GM21390 (cell line): ENCODE measurements at regions not wholly inside any gene's neighbourhood (a gene's known extent, or its start where the extent isn't known, plus 50 kb on each side); places are given as distances from the start of the nearest gene placed in this dataset.
"Not testable (repeated sequence)": the region's sequence is repeated elsewhere in the genome, so short reads cannot be mapped to it uniquely, and the experiment has no call there.

Experiments used
- ATAC-seq: cut with Tn5 transposase; IDR thresholded peaks from one replicate; pipeline ENCODE4 v1.9.1; 2021; ENCODE audit not compliant: unreplicated experiment

DNA sequence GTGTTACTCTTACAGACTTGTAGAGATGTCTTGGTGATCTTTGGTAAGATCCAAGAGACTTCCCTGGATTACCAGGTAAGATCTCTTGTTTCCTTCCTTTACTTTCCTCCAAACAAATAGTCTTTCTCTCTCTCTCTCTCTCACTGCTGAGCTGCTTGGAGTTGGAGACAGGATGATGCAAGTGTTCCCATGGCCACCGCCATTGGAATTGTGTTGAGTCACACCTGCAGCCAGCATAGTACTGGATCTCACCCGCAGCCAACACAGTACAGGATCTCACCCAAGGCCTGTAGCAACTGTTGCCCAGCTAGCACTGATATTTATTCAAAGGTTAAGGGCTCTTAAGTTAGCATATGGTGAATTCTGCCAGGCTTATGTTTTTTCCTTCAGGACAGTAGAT, 1080.9 kb downstream of the FAT4 start:
- ATAC-seq: no peak

DNA sequence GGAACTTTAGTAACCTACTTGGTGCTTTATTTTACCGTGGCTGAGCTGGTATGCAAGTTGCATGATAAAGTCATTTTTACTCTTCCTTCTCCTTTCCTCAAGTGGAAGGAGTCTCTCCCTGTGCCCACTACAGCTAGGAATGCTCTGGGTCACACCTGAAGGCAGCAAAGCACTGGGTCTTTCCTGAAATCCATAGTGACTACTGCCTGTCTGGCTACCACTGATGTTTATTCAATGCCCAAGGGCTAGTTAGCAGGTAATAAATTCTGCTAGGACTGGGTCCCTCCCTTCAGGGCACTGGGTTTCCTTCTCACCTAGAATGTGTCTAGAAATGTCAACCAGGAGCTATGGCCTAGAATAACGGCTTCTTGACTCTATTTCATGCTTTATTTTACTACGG, 1081.4 kb downstream of the FAT4 start:
- ATAC-seq: no peak

DNA sequence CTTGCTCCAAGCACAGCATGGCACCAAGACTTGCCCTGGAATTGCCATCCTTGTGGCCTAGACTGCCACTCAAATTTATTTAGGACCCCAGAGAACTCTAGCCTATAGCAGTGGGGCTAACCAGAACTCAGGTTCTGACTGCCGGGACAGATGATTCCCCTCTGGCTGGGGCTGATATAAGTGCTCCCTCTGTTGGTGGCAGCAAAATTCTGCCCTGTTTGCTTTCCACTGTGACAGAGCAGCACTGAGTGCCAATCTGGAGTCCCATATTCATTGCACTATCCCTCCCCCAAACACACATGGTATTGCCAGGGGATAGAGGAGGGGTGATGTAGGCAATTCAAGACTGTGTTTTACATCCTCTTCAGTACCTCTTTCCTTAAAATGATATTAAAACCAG, 1081.9 kb downstream of the FAT4 start:
- ATAC-seq: no peak

DNA sequence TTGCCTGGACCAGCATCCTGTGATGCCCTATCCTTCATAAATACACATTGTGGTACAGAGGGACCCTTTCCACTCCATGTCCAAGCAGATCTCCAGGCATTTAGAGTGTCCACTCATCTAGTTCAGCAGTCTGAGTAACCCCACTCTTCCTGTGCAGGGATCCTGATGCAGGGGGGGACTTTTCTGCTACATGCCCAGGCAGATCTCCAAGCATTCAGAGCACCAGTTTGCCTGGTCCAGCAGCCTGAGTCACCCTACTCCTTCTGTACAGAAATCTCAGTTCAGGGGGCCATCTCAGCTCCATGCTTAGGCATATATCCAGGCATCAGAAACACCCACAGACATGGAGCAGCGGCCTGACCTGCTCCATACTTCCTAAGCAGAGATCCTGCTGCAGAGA, 1089.8 kb downstream of the FAT4 start:
- ATAC-seq: no peak

DNA sequence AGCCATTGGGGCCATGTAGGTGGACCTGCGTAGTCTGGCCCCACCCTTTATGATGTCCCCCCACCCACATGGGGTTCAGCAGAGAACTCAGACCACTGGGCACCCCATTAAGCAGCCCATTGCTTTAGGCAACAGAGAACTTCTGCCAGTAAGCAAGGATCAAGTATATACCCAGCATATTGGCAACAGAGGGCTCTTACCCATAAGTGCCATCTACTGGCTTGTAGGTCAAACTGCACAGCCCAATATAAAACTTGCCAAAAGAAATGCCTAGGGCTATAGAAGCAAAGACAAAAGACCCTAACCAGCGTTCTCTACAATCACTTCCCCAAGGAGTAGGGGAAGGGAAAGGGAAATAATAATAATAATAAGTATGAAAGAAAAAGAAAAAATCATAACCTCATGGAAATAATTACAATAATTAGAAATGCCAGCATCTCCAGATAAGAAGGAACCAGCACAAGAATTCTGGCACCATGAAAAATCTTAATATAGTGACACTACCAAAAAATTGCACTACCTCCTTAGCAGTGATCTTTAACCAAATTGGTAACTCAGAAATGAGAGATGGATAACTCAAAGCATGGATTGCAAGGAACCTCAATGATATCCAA, 1090.7 kb downstream of the FAT4 start:
- peak; percentile 77 for ATAC-seq

DNA sequence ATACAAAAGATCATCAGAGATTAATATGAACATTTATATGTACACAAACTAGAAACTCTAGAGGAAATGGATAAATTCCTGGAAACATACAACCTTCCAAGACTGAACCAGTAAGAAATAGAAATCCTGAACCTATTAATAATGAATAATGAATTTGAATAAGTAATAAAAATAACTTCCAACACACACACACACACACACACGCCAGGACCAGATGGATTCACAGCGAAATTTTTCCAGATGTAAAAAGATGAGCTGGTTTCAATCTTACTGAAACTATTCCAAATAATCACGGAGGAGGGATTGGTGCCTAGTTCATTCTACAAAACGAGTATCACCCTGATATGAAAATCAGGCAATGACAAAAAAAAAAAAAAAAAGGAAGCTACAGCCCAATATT, 1095.0 kb downstream of the FAT4 start:
- ATAC-seq: no peak

DNA sequence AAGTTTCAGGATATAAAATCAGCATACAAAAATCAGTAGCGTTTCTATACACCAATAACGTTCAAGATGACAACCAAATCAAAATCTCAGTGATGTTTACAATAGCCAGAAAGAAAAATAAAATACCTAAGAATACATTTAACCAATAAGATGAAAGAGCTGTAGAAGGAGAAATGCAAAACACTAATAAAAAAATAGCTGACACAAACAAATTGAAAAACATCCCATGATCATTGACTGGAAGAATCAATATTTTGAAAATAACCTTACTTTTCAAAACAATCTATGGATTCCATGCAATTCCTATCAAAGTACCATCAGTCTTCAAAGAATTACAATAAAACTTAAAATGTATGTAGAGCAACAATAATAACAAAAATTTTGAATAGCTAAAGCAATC, 1096.3 kb downstream of the FAT4 start:
- no peak for ATAC-seq

DNA sequence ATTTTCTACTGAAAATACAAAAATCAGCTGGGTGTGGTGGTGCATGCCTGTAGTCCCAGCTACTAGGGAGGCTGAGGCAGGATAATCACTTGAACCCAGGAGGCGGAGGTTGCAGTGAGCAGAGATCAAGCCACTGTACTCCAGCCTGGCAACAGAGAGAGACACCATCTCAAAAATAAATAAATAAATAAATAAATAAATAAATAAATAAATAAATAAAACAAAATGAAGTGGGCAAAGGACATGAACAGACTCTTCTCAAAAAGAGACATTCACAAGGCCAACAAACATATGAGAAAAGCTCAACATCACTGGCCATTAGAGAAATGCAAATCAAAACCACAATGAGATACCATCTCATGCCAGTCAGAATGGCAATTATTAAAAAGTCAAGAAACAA, 1097.6 kb downstream of the FAT4 start:
- not testable (repeated sequence) for ATAC-seq

DNA sequence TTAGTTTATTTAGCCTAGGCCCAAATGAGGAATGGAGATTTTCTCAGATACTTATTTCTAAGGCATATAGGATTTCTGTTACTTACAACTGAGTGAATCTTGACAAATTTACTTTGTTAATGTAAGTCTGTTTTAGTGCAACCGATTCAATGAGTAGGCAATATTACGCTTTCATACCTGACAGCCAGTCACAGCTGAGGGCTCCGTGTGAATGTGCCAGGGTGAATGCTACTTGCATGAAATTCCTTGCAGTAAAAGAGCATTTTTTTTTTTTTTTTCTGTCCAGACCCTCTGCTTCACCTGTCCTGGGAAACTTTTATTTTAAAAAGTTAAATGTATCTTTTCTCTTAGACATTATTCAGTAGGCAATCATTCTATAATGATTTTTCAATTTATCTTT, 1100.0 kb downstream of the FAT4 start:
- no peak for ATAC-seq

DNA sequence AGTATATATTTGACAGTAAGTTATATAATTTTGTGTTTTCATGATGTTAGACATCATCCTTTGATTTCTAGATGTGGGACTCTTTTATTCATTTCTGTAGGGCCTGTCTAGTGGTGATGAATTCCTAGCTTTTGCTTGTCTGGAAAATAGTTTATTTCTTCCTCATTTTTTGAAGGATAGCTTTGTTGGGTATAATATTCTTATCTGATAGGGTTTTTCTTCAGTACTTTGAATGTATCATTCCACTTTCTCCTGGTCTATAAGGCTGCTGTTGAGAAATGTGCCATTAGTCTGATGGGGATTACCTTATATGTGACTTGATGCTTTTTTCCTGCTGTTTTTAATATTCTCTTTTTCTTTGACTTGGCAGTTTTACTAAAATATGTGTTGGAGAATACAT, 1104.5 kb downstream of the FAT4 start:
- ATAC-seq: no peak

DNA sequence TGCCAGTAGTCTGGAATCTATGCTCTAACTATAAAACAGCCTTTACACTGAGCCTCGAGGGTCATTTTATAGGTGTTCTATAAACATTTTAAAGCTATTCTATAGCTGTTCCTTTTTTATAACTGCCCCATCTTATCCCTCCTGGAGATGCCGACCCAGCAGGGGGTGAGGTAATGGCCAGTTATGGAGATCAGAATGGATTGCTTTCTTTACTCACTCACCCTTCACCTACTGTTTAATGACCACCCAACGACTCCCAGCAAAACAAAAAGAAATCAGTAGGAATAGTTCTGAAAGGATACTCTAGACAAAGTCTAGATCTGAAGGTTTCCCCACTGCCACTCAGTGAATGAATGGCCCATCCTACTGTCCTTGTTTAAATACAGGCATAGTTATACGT, 1113.1 kb downstream of the FAT4 start:
- ATAC-seq: no peak

DNA sequence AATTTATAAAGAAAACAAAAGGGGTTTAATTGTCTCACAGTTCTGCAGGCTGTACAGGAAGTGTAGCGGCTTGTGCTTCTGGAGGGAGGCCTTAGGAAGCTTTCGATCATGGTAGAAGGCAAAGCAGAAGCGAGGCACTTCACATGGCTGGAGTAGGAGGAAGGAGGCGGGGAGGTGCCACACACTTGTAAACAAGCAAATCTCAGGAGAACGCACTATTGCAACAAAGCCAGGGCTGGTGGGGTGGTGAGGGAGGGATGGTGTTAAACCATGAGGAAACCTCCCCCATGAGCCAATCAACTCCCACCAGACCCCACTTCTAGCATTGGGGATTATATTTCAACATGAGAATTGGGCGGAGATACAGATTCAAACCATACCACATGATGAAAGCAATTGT, 1116.3 kb downstream of the FAT4 start:
- no peak for ATAC-seq

DNA sequence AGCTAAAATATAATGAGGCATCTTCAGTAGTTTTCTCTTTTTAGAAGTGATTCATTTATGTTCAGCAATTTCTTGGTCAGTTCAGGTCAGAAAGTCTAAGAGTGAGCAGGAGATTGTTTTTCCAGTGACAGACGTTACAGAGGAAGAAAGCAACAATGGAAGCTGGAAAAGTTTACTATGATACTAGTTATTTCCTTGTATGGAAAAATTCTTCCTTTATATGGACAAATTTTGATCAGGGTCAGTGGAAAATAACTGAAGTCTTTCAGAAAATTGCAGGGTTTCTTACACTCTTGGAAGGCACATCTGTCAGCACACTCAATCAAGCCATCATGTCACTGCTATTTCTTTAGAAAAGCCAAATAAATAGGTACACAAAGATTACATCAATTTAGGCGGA, 1120.7 kb downstream of the FAT4 start:
- no peak for ATAC-seq

DNA sequence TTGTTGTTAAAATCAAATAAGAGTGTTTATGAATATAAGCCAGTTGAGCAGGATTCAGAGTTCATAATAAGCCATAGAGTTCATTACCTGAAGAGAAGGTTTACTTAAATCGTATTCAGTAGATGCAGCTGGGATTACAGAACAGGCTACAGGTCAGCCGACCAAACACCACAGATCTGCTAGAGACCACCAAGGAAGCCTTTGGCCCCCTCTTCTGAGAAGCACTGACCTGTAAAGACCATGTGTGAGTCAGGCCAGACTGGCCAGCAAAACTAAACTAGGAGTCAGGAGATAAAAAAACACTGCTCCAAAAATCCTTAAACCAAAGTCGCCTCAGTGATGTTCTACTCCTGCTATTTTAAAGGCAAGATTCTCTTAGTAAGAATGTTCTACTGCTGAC, 1125.5 kb downstream of the FAT4 start:
- no peak for ATAC-seq

DNA sequence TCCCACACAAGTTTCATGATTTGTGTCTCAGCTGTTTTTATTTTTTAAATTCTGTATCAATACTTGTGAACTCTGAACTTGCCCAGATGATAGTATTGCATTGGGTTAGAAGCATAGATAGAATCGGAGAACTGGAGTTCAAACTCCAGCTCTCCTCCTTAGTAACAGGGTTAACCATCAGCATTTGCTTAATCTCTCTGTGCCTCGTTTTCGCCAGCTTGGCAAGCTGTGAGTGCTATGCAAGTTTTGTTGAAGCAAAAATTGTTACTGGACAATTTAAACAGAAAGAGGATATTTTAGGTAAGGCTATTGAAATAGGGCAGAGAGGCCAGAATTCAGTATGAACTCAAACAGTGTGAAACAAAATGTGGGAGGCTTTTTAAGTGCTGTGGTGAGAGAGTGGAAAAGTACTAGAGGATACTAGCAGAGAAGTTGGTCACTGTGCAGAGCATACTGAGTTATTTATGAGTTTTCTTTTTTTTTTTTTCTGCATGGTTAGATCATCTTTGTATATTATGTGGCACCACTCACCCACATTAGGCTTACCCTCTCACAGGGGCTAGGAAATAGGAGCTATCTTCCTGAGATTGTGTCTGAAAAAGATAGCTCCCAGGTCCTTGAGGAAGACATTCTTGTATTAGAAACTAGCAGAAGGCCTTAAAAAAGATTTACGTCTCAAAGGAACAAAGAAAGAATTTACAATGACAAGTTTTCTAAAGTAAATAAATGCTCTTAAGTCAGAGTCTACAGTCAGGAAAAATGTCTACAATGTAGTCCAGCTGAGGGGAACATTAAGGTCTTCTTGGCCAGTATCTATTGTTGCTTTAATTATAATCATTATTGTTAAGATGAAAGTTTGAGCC, 1126.6 kb downstream of the FAT4 start:
- no peak for ATAC-seq

DNA sequence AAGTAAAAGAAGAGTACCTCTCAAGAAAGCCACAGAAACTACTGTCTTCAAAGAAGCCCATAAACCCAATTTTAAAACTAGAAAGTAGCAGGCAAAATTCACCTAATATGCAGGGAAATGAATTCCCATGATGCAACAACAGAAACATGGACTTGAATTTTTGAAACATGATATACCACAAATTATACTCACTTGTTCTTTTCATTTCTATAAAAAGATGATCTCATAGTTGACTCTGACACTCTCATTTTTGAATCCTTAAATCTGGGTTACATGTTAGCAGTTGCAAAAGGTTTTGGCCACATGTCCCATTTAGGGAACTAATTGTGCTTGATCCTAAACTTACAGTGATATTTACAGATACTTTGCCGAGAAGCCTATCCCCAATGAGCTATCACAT, 1130.8 kb downstream of the FAT4 start:
- ATAC-seq: no peak

DNA sequence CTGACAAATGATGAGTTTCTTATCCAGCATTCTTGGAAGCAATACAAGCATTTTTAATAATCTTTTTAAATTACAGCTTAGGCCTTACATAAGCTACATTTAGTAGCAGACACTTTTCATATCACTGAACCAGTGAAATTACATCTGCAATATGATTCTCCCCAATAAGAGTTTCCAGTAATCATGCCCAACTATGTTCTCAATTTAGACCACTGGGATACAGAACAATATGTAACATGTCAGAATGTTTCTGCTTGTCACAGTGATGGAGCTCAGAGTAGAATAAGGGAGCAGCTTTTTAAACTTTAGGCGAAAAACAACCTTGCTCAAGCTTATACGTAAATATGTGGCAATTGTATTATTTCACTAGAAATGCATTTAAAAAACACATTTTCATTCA, 1132.2 kb downstream of the FAT4 start:
- no peak for ATAC-seq

DNA sequence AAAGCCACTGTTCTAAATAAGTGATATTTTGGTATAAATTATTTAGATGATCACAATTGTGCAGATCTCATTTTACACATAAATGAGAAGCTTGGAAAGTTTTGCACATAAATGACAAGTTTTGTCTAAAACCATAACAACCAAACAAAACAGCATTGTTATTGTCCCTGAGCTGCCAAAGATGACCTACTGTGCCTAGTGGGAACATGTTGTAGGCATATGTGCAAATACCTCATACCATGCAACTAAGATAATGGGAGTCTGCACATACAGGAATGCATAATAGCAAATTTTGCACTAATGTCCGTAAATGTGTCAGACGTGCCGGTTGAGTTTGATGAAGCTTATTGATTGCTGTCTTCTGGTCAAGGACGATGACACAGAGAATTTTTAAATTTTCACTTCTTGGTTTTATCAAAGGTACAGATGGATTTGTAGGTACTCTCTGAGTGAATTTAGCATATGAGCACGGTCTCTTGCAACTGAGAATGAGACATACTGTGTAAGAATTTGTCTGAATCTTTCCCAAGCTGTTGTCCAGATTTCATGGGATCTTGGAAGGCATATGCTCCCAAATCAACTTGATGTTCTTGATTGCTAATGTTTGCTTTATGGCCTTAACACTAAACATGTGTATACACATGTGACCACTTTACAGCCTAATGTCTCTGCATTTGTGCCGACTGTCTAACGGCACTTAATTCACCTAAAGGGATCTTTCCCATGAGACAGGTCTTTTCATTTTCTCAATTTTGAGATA, 1133.5 kb downstream of the FAT4 start:
- ATAC-seq: no peak

DNA sequence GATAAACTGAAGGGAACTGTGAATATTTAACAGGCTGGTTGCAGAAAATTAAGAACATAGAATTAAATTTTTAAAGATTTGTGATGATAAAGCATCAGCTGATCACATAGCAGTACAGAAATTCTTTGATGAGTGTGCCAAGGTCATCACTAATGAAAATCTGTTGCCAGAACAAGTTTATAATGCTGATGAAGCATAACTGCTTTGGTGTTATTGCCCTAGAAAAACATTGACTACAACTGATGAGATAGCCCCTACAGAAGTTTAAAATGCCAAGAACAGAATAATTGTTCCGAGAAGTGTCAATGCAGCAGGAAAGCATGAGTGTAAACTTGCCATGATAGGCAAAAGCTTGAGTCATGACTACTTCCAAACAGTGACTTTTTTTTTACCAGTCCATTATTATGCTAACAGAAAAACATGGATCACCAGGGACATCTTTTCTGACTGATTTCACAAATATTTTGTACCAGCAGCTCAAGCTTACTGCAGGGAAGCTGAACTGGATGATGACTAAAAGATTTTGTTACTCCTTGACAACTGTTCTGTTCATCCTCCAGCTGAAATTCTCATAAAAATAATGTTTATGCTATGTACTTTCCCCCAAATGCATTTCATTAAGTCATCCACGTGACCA, 1136.6 kb downstream of the FAT4 start:
- ATAC-seq: no peak

DNA sequence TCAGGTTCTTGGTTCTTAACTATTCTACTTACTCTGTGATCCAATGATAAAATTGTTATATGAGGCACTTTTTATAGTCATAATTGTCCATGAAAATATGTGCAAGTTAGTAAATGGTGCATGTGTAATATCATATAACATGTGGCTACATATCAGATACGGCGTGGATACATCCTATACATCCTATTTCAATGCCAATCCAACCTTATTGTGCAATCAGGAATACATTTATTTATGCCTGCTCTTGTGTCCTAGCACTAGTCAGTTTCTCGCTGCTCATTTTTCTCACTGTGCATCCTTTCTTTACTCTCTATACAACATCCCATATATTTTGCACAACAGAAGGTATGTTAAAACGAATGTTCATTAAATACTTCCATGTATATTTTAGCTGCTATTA, 1141.1 kb downstream of the FAT4 start:
- ATAC-seq: no peak

DNA sequence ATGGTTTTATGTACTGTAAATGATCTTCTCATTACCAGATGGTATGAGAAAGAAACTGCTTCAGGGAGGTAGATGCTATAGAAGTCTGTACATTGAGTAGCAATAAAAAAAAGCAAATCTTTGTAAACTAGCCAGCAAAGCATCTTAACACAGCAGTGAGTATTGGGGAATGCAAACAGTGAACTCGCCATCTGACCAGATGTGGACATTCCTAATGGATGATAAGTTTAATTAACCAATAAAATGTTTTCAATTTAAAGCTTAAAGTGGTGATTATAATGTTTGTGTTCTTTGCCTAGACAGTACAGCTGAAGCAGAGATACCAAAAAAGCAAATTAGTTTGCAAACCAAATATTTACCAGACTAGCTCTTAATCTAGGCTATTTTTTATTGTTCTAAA, 1144.2 kb downstream of the FAT4 start:
- ATAC-seq: no peak

DNA sequence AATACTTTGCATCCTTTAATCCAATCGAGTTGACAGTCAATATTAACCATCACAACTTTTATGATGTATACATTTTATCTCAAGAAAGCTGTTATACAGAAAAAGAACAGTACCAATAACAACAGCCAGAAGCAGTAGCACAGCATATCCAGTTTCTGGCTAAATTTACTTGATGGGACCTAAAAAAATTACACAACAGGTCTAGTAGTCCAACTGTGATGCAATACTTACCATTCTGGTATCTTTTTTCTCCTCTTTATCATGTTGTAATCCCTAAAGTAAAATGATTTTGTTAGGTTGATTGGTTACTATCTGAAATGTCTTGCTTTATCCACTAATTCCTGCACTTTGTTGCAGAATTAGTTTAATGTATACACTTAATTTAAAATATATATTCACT, 1150.6 kb downstream of the FAT4 start:
- no peak for ATAC-seq
